GM23338 (cell line): ENCODE measurements at regions not wholly inside any gene's neighbourhood (a gene's known extent, or its start where the extent isn't known, plus 50 kb on each side); places are given as distances from the start of the nearest gene placed in this dataset.

Source experiments
- ATAC-seq: fragments of 200-7000 bp; cut with Tn5 transposase; 3 replicates; pipeline ENCODE4 v1.9.1; 2020
- DNase-seq: peaks from one replicate; pipeline ENCODE4 v3.0.0-alpha.2; 2015; ENCODE audit warnings: low spot score
- H2AFZ ChIP-seq: fragments of 200-600 bp; sonication (generic); 2 replicates; pipeline ENCODE4 v1.8.0; 2016; ENCODE audit warnings: antibody characterized with exemption, mild to moderate bottlenecking, moderate library complexity
- H3F3A ChIP-seq: fragments of 200-600 bp; sonication (generic); replicated peaks from 2 replicates; pipeline ENCODE4 v1.8.0; 2017; ENCODE audit warnings: antibody characterized with exemption, mixed run types, low read depth
- H3K27ac ChIP-seq: fragments of 200-600 bp; sonication (generic); 2 replicates; pipeline ENCODE4 v1.6.1; 2016; ENCODE audit warnings: low read depth
- H3K27me3 ChIP-seq: fragments of 200-600 bp; sonication (generic); 2 replicates; pipeline ENCODE4 v1.8.0; 2016; ENCODE audit warnings: mild to moderate bottlenecking, mixed run types, moderate library complexity; ENCODE audit not compliant: insufficient read depth
- H3K36me3 ChIP-seq: fragments of 200-600 bp; sonication (generic); 2 replicates; pipeline ENCODE4 v1.8.0; 2016; ENCODE audit warnings: mild to moderate bottlenecking; ENCODE audit not compliant: insufficient read depth
- H3K4me1 ChIP-seq: fragments of 200-600 bp; sonication (generic); 2 replicates; pipeline ENCODE4 v1.8.0; 2016; ENCODE audit warnings: mild to moderate bottlenecking, moderate library complexity; ENCODE audit not compliant: insufficient read depth
- H3K4me2 ChIP-seq: fragments of 200-600 bp; sonication (generic); 2 replicates; pipeline ENCODE4 v1.7.1; 2017; ENCODE audit warnings: mixed run types
- H3K4me3 ChIP-seq: fragments of 200-600 bp; sonication (generic); 2 replicates; pipeline ENCODE4 v1.6.1; 2016; ENCODE audit warnings: mixed run types
- H3K79me2 ChIP-seq: fragments of 200-600 bp; sonication (generic); replicated peaks from 2 replicates; pipeline ENCODE4 v1.8.0; 2017; ENCODE audit warnings: mild to moderate bottlenecking; ENCODE audit not compliant: insufficient read depth
- H3K9me2 ChIP-seq: fragments of 200-600 bp; sonication (generic); 2 replicates; pipeline ENCODE4 v1.8.0; 2017; ENCODE audit not compliant: insufficient read depth
- H4K20me1 ChIP-seq: fragments of 200-600 bp; sonication (generic); replicated peaks from 2 replicates; pipeline ENCODE4 v1.8.0; 2017; ENCODE audit warnings: mild to moderate bottlenecking; ENCODE audit not compliant: insufficient read depth
- H3K27ac Mint-ChIP-seq: 2 replicates; pipeline ENCODE4 v1.8.0; 2020; ENCODE audit warnings: inconsistent platforms, mild to moderate bottlenecking, moderate library complexity, mixed read lengths
- H3K27me3 Mint-ChIP-seq: 3 replicates; pipeline ENCODE4 v1.8.0; 2022; ENCODE audit warnings: low read depth, mild to moderate bottlenecking, moderate library complexity, mixed read lengths, inconsistent platforms; ENCODE audit not compliant: insufficient read depth, poor library complexity
- H3K36me3 Mint-ChIP-seq: 3 replicates; pipeline ENCODE4 v1.8.0; 2021; ENCODE audit warnings: low read depth, mild to moderate bottlenecking, inconsistent platforms, moderate library complexity, mixed read lengths
- H3K4me1 Mint-ChIP-seq: 3 replicates; pipeline ENCODE4 v1.8.0; 2020; ENCODE audit warnings: mild to moderate bottlenecking, inconsistent platforms, mixed read lengths
- H3K4me3 Mint-ChIP-seq: 3 replicates; pipeline ENCODE4 v1.8.0; 2021; ENCODE audit warnings: moderate library complexity, mild to moderate bottlenecking, inconsistent platforms, mixed read lengths
- H3K9me3 Mint-ChIP-seq: 3 replicates; pipeline ENCODE4 v1.8.0; 2020; ENCODE audit warnings: moderate library complexity, mild to moderate bottlenecking, inconsistent platforms, mixed read lengths
- CREB1 ChIP-seq: fragments of 250-450 bp; sonication (Bioruptor Pico); IDR thresholded peaks from 2 replicates; pipeline ENCODE4 v1.5.0; 2020; ENCODE audit warnings: low read depth, mild to moderate bottlenecking, moderate library complexity
- ETS1 ChIP-seq: IDR thresholded peaks from 2 replicates; pipeline ENCODE4 v1.6.1; 2016; ENCODE audit warnings: antibody characterized with exemption
- EZH2 ChIP-seq: fragments of 200-600 bp; sonication (generic); IDR thresholded peaks from one replicate; pipeline ENCODE4 v1.8.0; 2017; ENCODE audit warnings: antibody characterized with exemption, mild to moderate bottlenecking, low read depth; ENCODE audit not compliant: unreplicated experiment
- EZH2phosphoT487 ChIP-seq: fragments of 200-600 bp; sonication (generic); IDR thresholded peaks from one replicate; pipeline ENCODE4 v1.8.1; 2018; ENCODE audit warnings: antibody characterized with exemption; ENCODE audit not compliant: unreplicated experiment
- JUNB ChIP-seq: IDR thresholded peaks from one replicate; pipeline ENCODE4 v1.6.1; 2016; ENCODE audit warnings: antibody characterized with exemption; ENCODE audit not compliant: unreplicated experiment
- NANOG ChIP-seq: IDR thresholded peaks from 2 replicates; pipeline ENCODE4 v1.6.1; 2016; ENCODE audit warnings: antibody characterized with exemption, borderline replicate concordance
- POLR2AphosphoS5 ChIP-seq: IDR thresholded peaks from 2 replicates; pipeline ENCODE4 v1.6.1; 2016; ENCODE audit warnings: antibody characterized with exemption, low read depth
- STAT1 ChIP-seq: IDR thresholded peaks from one replicate; pipeline ENCODE4 v1.6.1; 2016; ENCODE audit warnings: antibody characterized with exemption; ENCODE audit not compliant: unreplicated experiment
- ZNF114 ChIP-seq: fragments of 250-450 bp; sonication (Bioruptor Pico); IDR thresholded peaks from 2 replicates; pipeline ENCODE4 v1.5.0; 2020; ENCODE audit warnings: mild to moderate bottlenecking, moderate library complexity
- ZNF331 ChIP-seq: fragments of 250-450 bp; sonication (Bioruptor Pico); IDR thresholded peaks from 2 replicates; pipeline ENCODE4 v1.5.0; 2020; ENCODE audit warnings: low read depth, mild to moderate bottlenecking, moderate library complexity
- TF ChIP-seq, protein P1 (sequence below): fragments of 250-450 bp; sonication (Bioruptor Pico); IDR thresholded peaks from 2 replicates; pipeline ENCODE4 v1.5.0; 2020; ENCODE audit warnings: mild to moderate bottlenecking, moderate library complexity
- TF ChIP-seq, protein P2 (sequence below), 2 experiments: fragments of 200-600 bp in 1 of 2; sonication (generic) in 1 of 2; conservative IDR thresholded peaks; 2 replicates each; pipeline versions ENCODE4 v1.5.1 to v1.6.1; 2016 to 2017; ENCODE audit warnings: antibody characterized with exemption in 2 of 2, low read depth in 2 of 2, mild to moderate bottlenecking in 2 of 2, moderate library complexity in 1 of 2

GRCh38 chr1:36740446-36740845 lies 257.7 kb upstream of the CSF3R start (continued):
- TF ChIP-seq ETS1 (no peak), JUNB (no peak), EZH2phosphoT487 (no peak), NANOG (no peak)

DNA sequence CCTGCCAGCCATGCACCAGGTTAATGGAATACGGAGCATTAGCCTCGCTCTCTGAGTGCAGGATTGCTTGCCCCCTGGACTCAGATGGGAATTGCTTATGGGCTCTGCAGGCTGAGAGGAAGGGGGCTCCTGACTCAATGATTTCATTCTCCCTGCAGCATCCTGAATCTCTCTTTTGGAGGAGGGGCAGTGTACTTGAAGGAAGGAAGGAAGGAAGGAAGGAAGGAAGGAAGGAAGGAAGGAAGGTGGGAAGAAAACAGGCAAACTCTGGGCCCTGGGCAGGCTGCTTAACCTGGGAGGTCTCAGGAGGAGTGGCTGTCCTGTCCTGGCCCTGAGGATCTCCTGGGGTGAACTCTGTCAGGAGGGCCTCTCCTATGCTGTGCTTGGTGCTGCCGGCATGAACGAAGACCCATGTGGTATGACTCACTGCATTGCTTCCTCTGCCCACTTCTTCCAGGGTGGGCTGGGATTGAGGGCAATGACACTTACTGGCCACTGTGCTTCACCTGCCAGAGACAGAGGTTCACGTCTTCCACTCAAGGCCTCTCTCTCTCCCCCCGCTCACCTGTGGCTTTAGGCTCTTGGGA lies 257.1 kb upstream of the CSF3R start:
- Histone ChIP-seq H3K27me3 (no peaks in the 10 kb centered on the region), H2AFZ (no peak overlapping the region), H3K4me2 (no peak overlapping the region), H3F3A (no peaks in the 10 kb centered on the region), H3K4me1 (peaks cover 4% of the 10 kb centered on the region; the same call in 1 of the 2 replicates), H3K4me3 (no peak overlapping the region), H3K79me2 (no peaks in the 10 kb centered on the region), H4K20me1 (no peaks in the 10 kb centered on the region), H3K9me2 (peaks cover 9% of the 10 kb centered on the region; the same call in 1 of the 2 replicates), H3K36me3 (no peaks in the 10 kb centered on the region), H3K27ac (no peak overlapping the region)
- DNase-seq (no peak), ATAC-seq (no peak)
- H3K4me1 Mint-ChIP-seq = peaks cover 22% of the 10 kb centered on the region
- H3K36me3 Mint-ChIP-seq = no peaks in the 10 kb centered on the region
- no peak overlapping the region for H3K27ac Mint-ChIP-seq
- H3K9me3 Mint-ChIP-seq = peaks cover 3% of the 10 kb centered on the region; the same call in 1 of the 3 replicates
- H3K4me3 Mint-ChIP-seq = no peak overlapping the region
- H3K27me3 Mint-ChIP-seq = peaks cover 8% of the 10 kb centered on the region
- TF ChIP-seq ZNF114 (CRISPR knock-in tag) = no peak
- no peak for TF ChIP-seq JUNB
- no peak for TF ChIP-seq NANOG
- TF ChIP-seq, protein P1, sequence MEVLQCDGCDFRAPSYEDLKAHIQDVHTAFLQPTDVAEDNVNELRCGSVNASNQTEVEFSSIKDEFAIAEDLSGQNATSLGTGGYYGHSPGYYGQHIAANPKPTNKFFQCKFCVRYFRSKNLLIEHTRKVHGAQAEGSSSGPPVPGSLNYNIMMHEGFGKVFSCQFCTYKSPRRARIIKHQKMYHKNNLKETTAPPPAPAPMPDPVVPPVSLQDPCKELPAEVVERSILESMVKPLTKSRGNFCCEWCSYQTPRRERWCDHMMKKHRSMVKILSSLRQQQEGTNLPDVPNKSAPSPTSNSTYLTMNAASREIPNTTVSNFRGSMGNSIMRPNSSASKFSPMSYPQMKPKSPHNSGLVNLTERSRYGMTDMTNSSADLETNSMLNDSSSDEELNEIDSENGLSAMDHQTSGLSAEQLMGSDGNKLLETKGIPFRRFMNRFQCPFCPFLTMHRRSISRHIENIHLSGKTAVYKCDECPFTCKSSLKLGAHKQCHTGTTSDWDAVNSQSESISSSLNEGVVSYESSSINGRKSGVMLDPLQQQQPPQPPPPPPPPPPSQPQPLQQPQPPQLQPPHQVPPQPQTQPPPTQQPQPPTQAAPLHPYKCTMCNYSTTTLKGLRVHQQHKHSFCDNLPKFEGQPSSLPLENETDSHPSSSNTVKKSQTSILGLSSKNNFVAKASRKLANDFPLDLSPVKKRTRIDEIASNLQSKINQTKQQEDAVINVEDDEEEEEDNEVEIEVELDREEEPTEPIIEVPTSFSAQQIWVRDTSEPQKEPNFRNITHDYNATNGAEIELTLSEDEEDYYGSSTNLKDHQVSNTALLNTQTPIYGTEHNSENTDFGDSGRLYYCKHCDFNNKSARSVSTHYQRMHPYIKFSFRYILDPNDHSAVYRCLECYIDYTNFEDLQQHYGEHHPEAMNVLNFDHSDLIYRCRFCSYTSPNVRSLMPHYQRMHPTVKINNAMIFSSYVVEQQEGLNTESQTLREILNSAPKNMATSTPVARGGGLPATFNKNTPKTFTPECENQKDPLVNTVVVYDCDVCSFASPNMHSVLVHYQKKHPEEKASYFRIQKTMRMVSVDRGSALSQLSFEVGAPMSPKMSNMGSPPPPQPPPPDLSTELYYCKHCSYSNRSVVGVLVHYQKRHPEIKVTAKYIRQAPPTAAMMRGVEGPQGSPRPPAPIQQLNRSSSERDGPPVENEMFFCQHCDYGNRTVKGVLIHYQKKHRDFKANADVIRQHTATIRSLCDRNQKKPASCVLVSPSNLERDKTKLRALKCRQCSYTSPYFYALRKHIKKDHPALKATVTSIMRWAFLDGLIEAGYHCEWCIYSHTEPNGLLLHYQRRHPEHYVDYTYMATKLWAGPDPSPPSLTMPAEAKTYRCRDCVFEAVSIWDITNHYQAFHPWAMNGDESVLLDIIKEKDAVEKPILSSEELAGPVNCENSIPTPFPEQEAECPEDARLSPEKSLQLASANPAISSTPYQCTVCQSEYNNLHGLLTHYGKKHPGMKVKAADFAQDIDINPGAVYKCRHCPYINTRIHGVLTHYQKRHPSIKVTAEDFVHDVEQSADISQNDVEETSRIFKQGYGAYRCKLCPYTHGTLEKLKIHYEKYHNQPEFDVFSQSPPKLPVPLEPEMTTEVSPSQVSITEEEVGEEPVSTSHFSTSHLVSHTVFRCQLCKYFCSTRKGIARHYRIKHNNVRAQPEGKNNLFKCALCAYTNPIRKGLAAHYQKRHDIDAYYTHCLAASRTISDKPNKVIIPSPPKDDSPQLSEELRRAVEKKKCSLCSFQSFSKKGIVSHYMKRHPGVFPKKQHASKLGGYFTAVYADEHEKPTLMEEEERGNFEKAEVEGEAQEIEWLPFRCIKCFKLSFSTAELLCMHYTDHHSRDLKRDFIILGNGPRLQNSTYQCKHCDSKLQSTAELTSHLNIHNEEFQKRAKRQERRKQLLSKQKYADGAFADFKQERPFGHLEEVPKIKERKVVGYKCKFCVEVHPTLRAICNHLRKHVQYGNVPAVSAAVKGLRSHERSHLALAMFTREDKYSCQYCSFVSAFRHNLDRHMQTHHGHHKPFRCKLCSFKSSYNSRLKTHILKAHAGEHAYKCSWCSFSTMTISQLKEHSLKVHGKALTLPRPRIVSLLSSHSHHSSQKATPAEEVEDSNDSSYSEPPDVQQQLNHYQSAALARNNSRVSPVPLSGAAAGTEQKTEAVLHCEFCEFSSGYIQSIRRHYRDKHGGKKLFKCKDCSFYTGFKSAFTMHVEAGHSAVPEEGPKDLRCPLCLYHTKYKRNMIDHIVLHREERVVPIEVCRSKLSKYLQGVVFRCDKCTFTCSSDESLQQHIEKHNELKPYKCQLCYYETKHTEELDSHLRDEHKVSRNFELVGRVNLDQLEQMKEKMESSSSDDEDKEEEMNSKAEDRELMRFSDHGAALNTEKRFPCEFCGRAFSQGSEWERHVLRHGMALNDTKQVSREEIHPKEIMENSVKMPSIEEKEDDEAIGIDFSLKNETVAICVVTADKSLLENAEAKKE (CRISPR knock-in tag) = no peak
- no peak for TF ChIP-seq ZNF331 (CRISPR knock-in tag)
- no peak for TF ChIP-seq EZH2
- no peak for TF ChIP-seq ETS1
- TF ChIP-seq STAT1 = no peak
- TF ChIP-seq, protein P2, sequence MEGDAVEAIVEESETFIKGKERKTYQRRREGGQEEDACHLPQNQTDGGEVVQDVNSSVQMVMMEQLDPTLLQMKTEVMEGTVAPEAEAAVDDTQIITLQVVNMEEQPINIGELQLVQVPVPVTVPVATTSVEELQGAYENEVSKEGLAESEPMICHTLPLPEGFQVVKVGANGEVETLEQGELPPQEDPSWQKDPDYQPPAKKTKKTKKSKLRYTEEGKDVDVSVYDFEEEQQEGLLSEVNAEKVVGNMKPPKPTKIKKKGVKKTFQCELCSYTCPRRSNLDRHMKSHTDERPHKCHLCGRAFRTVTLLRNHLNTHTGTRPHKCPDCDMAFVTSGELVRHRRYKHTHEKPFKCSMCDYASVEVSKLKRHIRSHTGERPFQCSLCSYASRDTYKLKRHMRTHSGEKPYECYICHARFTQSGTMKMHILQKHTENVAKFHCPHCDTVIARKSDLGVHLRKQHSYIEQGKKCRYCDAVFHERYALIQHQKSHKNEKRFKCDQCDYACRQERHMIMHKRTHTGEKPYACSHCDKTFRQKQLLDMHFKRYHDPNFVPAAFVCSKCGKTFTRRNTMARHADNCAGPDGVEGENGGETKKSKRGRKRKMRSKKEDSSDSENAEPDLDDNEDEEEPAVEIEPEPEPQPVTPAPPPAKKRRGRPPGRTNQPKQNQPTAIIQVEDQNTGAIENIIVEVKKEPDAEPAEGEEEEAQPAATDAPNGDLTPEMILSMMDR (conservative IDR thresholded peaks at IDR 0.05; ENCODE audit: low read depth in 2 of 2) = no peak
- TF ChIP-seq POLR2AphosphoS5 = no peak
- no peak for TF ChIP-seq CREB1 (CRISPR knock-in tag)
- no peak for TF ChIP-seq EZH2phosphoT487
